K562 (cell line): ENCODE measurements at regions not wholly inside any gene's neighbourhood (a gene's known extent, or its start where the extent isn't known, plus 50 kb on each side); places are given as distances from the start of the nearest gene placed in this dataset.

Experiments used
- ATAC-seq: fragments of 200-7000 bp; cut with Tn5 transposase; 3 replicates; pipeline ENCODE4 v1.9.1; 2020; ENCODE audit warnings: moderate library complexity
- BruUV-seq: library from RNA; stranded (reverse); fragments of 400-500 nt; replicated peaks from 2 replicates; lab custom pipeline; 2021; lab: Mats Ljungman, UMichigan
- CTCF ChIA-PET: fragments of 300-600 bp; formaldehyde crosslinking; extraction: SDS; loops from one replicate; lab custom pipeline; 2021; ENCODE audit warnings: low intra/inter-chr PET ratio; lab: Yijun Ruan, JAX
- POLR2A ChIA-PET: fragments of 300-600, 350-650 bp; sonication (Branson Sonifier 250); formaldehyde crosslinking; extraction: SDS; loops from one replicate; lab custom pipeline; 2021; ENCODE audit warnings: antibody characterized with exemption, inconsistent platforms; lab: Yijun Ruan, JAX
- DNase-seq, 4 experiments: peaks; one replicate each; pipeline versions ENCODE4 v3.0.0 to v3.0.0-alpha.2; 2011 to 2018; ENCODE audit warnings: low spot score in 3 of 4, mixed read lengths in 3 of 4; ENCODE audit errors: extremely low read depth in 1 of 4
- FAIRE-seq: peaks from 2 replicates; lab custom pipeline; 2011; peaks lifted over from hg19 to GRCh38; lab: Jason Lieb, UNC
- H2AFZ ChIP-seq: 2 replicates; pipeline ENCODE4 v1.6.0; 2011; ENCODE audit warnings: low read depth, low read length, control low read depth, inconsistent platforms
- H3K27ac ChIP-seq: fragments of 200-600 bp; 3 replicates; pipeline ENCODE4 v1.8.0; 2011; ENCODE audit warnings: low read depth, mild to moderate bottlenecking, control low read depth, inconsistent platforms, low read length, moderate library complexity, mixed read lengths; ENCODE audit errors: extremely low read depth
- H3K27me3 ChIP-seq, 2 experiments: fragments of 300-600 bp in 1 of 2; 2 replicates in 1 of 2; 3 replicates in 1 of 2; pipeline versions ENCODE4 v1.6.0 to v1.8.0; 2011; ENCODE audit warnings: inconsistent platforms in 2 of 2, low read length in 2 of 2, mild to moderate bottlenecking in 1 of 2, mixed read lengths in 1 of 2, moderate library complexity in 1 of 2; ENCODE audit not compliant: control insufficient read depth in 2 of 2, insufficient read depth in 2 of 2
- H3K36me3 ChIP-seq: fragments of 300-600 bp; 3 replicates; pipeline ENCODE4 v1.8.0; 2011; ENCODE audit warnings: mild to moderate bottlenecking, low read length, inconsistent platforms; ENCODE audit not compliant: control insufficient read depth, insufficient read depth
- H3K4me1 ChIP-seq, 2 experiments: fragments of 200-600 bp in 1 of 2; replicated peaks in 1 of 2; 2 replicates in 1 of 2; 3 replicates in 1 of 2; pipeline versions ENCODE4 v1.5.1 to v1.8.0; 2011; ENCODE audit warnings: inconsistent platforms in 2 of 2, low read length in 2 of 2, mild to moderate bottlenecking in 1 of 2, mixed read lengths in 1 of 2, moderate library complexity in 1 of 2; ENCODE audit not compliant: control insufficient read depth in 2 of 2, insufficient read depth in 2 of 2
- H3K4me2 ChIP-seq: 2 replicates; pipeline ENCODE4 v1.6.1; 2011; ENCODE audit warnings: low read length, control low read depth, inconsistent platforms, mixed read lengths; ENCODE audit not compliant: insufficient read depth
- H3K4me3 ChIP-seq: fragments of 200-600 bp; sonication (generic), shearing (Covaris generic); 2 replicates; pipeline ENCODE4 v1.5.1; 2016; ENCODE audit warnings: control low read depth, inconsistent platforms
- H3K79me2 ChIP-seq: fragments of 200-600 bp; 3 replicates; pipeline ENCODE4 v1.8.0; 2011; ENCODE audit warnings: low read length, inconsistent platforms; ENCODE audit not compliant: control insufficient read depth, insufficient read depth
- H3K9ac ChIP-seq, 2 experiments: 2 replicates each; pipeline versions ENCODE4 v1.6.0 to v1.6.1; 2011; ENCODE audit warnings: low read depth in 2 of 2, low read length in 2 of 2, control low read depth in 1 of 2, inconsistent platforms in 1 of 2, mild to moderate bottlenecking in 1 of 2, mixed read lengths in 1 of 2; ENCODE audit not compliant: insufficient read depth in 1 of 2
- H3K9me1 ChIP-seq: one replicate; pipeline ENCODE4 v1.6.0; 2011; ENCODE audit warnings: inconsistent platforms, mild to moderate bottlenecking, low read length, moderate library complexity; ENCODE audit not compliant: control insufficient read depth, insufficient read depth
- H3K9me3 ChIP-seq: replicated peaks from 2 replicates; pipeline ENCODE4 v1.5.1; 2011; ENCODE audit warnings: low read depth, low read length, inconsistent platforms; ENCODE audit not compliant: control insufficient read depth, insufficient read depth
- H4K20me1 ChIP-seq: replicated peaks from 2 replicates; pipeline ENCODE4 v1.6.1; 2011; ENCODE audit warnings: low read length, inconsistent platforms, mixed read lengths; ENCODE audit not compliant: control insufficient read depth, insufficient read depth
- BCOR ChIP-seq: fragments of 450-650 bp; IDR thresholded peaks from 2 replicates; pipeline ENCODE4 v1.6.1; 2016
- FOSL1 ChIP-seq: fragments of 200-800 bp; sonication (Bioruptor generic); conservative IDR thresholded peaks from 2 replicates; pipeline ENCODE4 v1.6.1; 2016; ENCODE audit warnings: missing genetic modification characterization, missing compliant biosample characterization
- PBX2 ChIP-seq, 2 experiments: IDR thresholded peaks in 1 of 2; conservative IDR thresholded peaks in 1 of 2; 2 replicates each; pipeline ENCODE4 v1.6.1; 2016; ENCODE audit warnings: low read depth in 2 of 2, mild to moderate bottlenecking in 1 of 2, missing compliant biosample characterization in 1 of 2, missing genetic modification characterization in 1 of 2, moderate library complexity in 1 of 2
- REST ChIP-seq, 2 experiments: fragments of 450-650 bp; formaldehyde crosslinking in 1 of 2; IDR thresholded peaks; 2 replicates each; pipeline versions ENCODE4 v1.4.0 to v1.6.1; 2014 to 2020; ENCODE audit warnings: mild to moderate bottlenecking in 2 of 2, borderline replicate concordance in 1 of 2, low read depth in 1 of 2
- TCF3 ChIP-seq: sonication (generic); formaldehyde crosslinking; IDR thresholded peaks from 2 replicates; pipeline ENCODE4 v1.4.0; 2020; ENCODE audit warnings: mild to moderate bottlenecking, missing genetic modification reagents
- WGBS: fragments of 100-300 bp; shearing (Covaris generic); methylation state at CpG from one replicate; pipeline ENCODE4 v1.1.6; 2016; ENCODE audit warnings: low coverage, mixed read lengths; ENCODE audit not compliant: insufficient coverage; ENCODE audit errors: missing lambda C conversion rate; 5-methylcytosine and 5-hydroxymethylcytosine counted together
- in situ Hi-C: fragments of 300-500 bp; cut with MboI; formaldehyde crosslinking; loops from 4 replicates; pipeline ENCODE4 v1.15.0; 2018; ENCODE audit warnings: inconsistent platforms, mixed read lengths
- intact Hi-C: fragments of 100-400 bp; cut with micrococcal nuclease; formaldehyde crosslinking; loops from 2 replicates; pipeline ENCODE4 v1.14.2; 2022
- TF ChIP-seq, protein P1 (sequence below), 2 experiments: fragments of 450-650 bp in 1 of 2; sonication (generic) in 1 of 2; formaldehyde crosslinking in 1 of 2; IDR thresholded peaks in 1 of 2; conservative IDR thresholded peaks in 1 of 2; 2 replicates each; pipeline versions ENCODE4 v1.6.1 to v1.8.1; 2016 to 2023; ENCODE audit warnings: mild to moderate bottlenecking in 2 of 2, moderate library complexity in 2 of 2, inconsistent platforms in 1 of 2, missing genetic modification reagents in 1 of 2

- TF ChIP-seq PBX2 (CRISPR knock-in tag; IDR thresholded peaks at IDR 0.05; ENCODE audit: low read depth): no peak
- TF ChIP-seq PBX2 (tag; conservative IDR thresholded peaks at IDR 0.05; ENCODE audit: low read depth): 0 out of 2 replicates have a peak, but pooled peaks have one; percentile 22
- TF ChIP-seq, protein P1, sequence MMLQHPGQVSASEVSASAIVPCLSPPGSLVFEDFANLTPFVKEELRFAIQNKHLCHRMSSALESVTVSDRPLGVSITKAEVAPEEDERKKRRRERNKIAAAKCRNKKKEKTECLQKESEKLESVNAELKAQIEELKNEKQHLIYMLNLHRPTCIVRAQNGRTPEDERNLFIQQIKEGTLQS (IDR thresholded peaks at IDR 0.05): 0 out of 2 replicates have a peak, but pooled peaks have one; percentile 18
- TF ChIP-seq, protein P1 (CRISPR knock-in tag; conservative IDR thresholded peaks at IDR 0.05): no peak
- TF ChIP-seq BCOR: no peak
- 0 out of 2 replicates have a peak, but pooled peaks have one; percentile 15 for TF ChIP-seq FOSL1
Observed at GRCh38 chr7:66419210-66419609, 209.5 kb upstream of the KCTD7 start (continued).

DNA sequence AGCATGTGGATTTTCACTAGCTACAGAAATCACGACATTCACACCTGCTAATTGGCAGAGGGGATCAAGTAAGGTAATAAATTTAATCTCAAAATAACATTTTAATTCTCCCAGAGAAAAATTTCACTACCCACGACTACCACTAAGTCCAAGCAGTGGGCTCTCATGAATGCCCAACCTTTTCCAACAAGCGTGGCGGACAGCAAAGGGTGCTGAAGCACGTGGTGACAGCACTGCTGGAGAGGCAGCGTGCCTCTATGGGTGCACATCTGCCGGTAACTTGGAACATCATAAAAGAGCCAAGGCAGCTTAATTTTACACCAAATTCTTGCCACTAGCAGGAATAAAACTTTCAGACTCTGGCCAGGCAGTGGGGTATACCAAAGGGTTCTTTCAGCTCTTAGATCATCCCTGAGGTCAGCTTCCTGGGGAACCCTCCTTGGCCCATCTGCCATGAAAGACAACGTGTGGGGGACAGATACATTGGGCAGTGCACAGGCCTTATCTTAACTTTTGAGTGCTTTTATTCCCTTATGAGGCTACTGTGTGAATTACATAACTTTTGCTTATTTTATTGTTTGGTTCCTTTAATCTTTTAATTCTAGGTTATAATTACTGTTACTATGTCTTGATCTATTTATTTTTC, 206.7 kb upstream of the KCTD7 start:
- ChIA-PET POLR2A (no interaction called here), CTCF (no interaction called here)
- Histone ChIP-seq H3K9me1 (no peaks in the 10 kb centered on the region), H2AFZ (no peak overlapping the region), H3K79me2 (no peaks in the 10 kb centered on the region), H3K27ac (no peak overlapping the region), H3K4me1 (peaks cover 0 to 4% of the 10 kb centered on the region in 2 experiments; a peak in 2 of 5 replicates), H3K9me3 (no peaks in the 10 kb centered on the region), H3K4me2 (no peak overlapping the region), H3K27me3 (no peaks in the 10 kb centered on the region), H4K20me1 (no peaks in the 10 kb centered on the region), H3K4me3 (no peak overlapping the region), H3K9ac (no peak overlapping the region), H3K36me3 (peaks cover 3% of the 10 kb centered on the region; the same call in 1 of the 3 replicates)
- no TSS peak for BruUV-seq
- ATAC-seq: peak; percentile 37; the same call in 1 of the 3 replicates
- 65% methylated on average over 8 of the region's 8 CpGs for WGBS
- in situ Hi-C loops: loop anchor here (10.0 kb wide), 1 partner anchor 1143 kb away; no protein-coding TSS in a partner anchor
- intact Hi-C loops: no loop called here
- no peak for DNase-seq
- FAIRE-seq: no peak
- TF ChIP-seq REST (IDR thresholded peaks at IDR 0.05; ENCODE audit: borderline replicate concordance) (peak; percentile 71), REST (CRISPR knock-in tag; IDR thresholded peaks at IDR 0.05; ENCODE audit: low read depth) (no peak), TCF3 (CRISPR knock-in tag) (peak; percentile 21; the same call in 1 of the 2 replicates)
